ENCODE measurements at regions not wholly inside any gene's neighbourhood (a gene's known extent, or its start where the extent isn't known, plus 50 kb on each side); places are given as distances from the start of the nearest gene placed in this dataset.

- TF ChIP-seq STAT1 (IDR thresholded peaks at IDR 0.05; ENCODE audit: unreplicated experiment) (no peak), EZH2 (IDR thresholded peaks at IDR 0.05; ENCODE audit: low read depth, unreplicated experiment) (no peak), EZH2phosphoT487 (IDR thresholded peaks at IDR 0.05; ENCODE audit: unreplicated experiment) (no peak)
- TF ChIP-seq, protein P1, sequence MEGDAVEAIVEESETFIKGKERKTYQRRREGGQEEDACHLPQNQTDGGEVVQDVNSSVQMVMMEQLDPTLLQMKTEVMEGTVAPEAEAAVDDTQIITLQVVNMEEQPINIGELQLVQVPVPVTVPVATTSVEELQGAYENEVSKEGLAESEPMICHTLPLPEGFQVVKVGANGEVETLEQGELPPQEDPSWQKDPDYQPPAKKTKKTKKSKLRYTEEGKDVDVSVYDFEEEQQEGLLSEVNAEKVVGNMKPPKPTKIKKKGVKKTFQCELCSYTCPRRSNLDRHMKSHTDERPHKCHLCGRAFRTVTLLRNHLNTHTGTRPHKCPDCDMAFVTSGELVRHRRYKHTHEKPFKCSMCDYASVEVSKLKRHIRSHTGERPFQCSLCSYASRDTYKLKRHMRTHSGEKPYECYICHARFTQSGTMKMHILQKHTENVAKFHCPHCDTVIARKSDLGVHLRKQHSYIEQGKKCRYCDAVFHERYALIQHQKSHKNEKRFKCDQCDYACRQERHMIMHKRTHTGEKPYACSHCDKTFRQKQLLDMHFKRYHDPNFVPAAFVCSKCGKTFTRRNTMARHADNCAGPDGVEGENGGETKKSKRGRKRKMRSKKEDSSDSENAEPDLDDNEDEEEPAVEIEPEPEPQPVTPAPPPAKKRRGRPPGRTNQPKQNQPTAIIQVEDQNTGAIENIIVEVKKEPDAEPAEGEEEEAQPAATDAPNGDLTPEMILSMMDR (conservative IDR thresholded peaks at IDR 0.05; ENCODE audit: low read depth in 2 of 2), result no peak
Observed at GRCh38 chr5:2149195-2149539, 266.4 kb upstream of the IRX4 start (continued).

GRCh38 chr5:2148312-2149194 lies 265.8 kb upstream of the IRX4 start:
- no peak overlapping the region for H3K4me2 ChIP-seq
- Mint-ChIP-seq H3K36me3 (ENCODE audit: low read depth) (no peaks in the 10 kb centered on the region), H3K27me3 (ENCODE audit: insufficient read depth, low read depth, poor library complexity) (peaks cover 12% of the 10 kb centered on the region), H3K4me1 (peaks cover 13% of the 10 kb centered on the region), H3K9me3 (peaks cover 7% of the 10 kb centered on the region; the same call in 2 of the 3 replicates), H3K4me3 (no peak overlapping the region), H3K27ac (no peak overlapping the region)
- ATAC-seq, result no peak
- no peaks in the 10 kb centered on the region for H4K20me1 ChIP-seq (replicated peaks; ENCODE audit: insufficient read depth)
- H3F3A ChIP-seq (replicated peaks; ENCODE audit: low read depth), result no peaks in the 10 kb centered on the region
- no peak overlapping the region for H3K27ac ChIP-seq (ENCODE audit: low read depth)
- 0 out of 2 replicates have a peak overlapping the region, but pooled peaks have one; percentile 32 for H2AFZ ChIP-seq
- H3K4me1 ChIP-seq (ENCODE audit: insufficient read depth), result no peaks in the 10 kb centered on the region
- H3K9me2 ChIP-seq (ENCODE audit: insufficient read depth), result no peaks in the 10 kb centered on the region
- no peak for DNase-seq (ENCODE audit: low spot score)
- no peak overlapping the region for H3K4me3 ChIP-seq
- no peaks in the 10 kb centered on the region for H3K36me3 ChIP-seq (ENCODE audit: insufficient read depth)
- no peaks in the 10 kb centered on the region for H3K27me3 ChIP-seq (ENCODE audit: insufficient read depth)
- no peaks in the 10 kb centered on the region for H3K79me2 ChIP-seq (replicated peaks; ENCODE audit: insufficient read depth)
- TF ChIP-seq, protein P2, sequence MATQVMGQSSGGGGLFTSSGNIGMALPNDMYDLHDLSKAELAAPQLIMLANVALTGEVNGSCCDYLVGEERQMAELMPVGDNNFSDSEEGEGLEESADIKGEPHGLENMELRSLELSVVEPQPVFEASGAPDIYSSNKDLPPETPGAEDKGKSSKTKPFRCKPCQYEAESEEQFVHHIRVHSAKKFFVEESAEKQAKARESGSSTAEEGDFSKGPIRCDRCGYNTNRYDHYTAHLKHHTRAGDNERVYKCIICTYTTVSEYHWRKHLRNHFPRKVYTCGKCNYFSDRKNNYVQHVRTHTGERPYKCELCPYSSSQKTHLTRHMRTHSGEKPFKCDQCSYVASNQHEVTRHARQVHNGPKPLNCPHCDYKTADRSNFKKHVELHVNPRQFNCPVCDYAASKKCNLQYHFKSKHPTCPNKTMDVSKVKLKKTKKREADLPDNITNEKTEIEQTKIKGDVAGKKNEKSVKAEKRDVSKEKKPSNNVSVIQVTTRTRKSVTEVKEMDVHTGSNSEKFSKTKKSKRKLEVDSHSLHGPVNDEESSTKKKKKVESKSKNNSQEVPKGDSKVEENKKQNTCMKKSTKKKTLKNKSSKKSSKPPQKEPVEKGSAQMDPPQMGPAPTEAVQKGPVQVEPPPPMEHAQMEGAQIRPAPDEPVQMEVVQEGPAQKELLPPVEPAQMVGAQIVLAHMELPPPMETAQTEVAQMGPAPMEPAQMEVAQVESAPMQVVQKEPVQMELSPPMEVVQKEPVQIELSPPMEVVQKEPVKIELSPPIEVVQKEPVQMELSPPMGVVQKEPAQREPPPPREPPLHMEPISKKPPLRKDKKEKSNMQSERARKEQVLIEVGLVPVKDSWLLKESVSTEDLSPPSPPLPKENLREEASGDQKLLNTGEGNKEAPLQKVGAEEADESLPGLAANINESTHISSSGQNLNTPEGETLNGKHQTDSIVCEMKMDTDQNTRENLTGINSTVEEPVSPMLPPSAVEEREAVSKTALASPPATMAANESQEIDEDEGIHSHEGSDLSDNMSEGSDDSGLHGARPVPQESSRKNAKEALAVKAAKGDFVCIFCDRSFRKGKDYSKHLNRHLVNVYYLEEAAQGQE (IDR thresholded peaks at IDR 0.05; ENCODE audit: unreplicated experiment), result no peak
- TF ChIP-seq STAT1 (IDR thresholded peaks at IDR 0.05; ENCODE audit: unreplicated experiment), result no peak
- TF ChIP-seq ETS1 (IDR thresholded peaks at IDR 0.05), result no peak
- no peak for TF ChIP-seq EZH2phosphoT487 (IDR thresholded peaks at IDR 0.05; ENCODE audit: unreplicated experiment)
- TF ChIP-seq, protein P3, sequence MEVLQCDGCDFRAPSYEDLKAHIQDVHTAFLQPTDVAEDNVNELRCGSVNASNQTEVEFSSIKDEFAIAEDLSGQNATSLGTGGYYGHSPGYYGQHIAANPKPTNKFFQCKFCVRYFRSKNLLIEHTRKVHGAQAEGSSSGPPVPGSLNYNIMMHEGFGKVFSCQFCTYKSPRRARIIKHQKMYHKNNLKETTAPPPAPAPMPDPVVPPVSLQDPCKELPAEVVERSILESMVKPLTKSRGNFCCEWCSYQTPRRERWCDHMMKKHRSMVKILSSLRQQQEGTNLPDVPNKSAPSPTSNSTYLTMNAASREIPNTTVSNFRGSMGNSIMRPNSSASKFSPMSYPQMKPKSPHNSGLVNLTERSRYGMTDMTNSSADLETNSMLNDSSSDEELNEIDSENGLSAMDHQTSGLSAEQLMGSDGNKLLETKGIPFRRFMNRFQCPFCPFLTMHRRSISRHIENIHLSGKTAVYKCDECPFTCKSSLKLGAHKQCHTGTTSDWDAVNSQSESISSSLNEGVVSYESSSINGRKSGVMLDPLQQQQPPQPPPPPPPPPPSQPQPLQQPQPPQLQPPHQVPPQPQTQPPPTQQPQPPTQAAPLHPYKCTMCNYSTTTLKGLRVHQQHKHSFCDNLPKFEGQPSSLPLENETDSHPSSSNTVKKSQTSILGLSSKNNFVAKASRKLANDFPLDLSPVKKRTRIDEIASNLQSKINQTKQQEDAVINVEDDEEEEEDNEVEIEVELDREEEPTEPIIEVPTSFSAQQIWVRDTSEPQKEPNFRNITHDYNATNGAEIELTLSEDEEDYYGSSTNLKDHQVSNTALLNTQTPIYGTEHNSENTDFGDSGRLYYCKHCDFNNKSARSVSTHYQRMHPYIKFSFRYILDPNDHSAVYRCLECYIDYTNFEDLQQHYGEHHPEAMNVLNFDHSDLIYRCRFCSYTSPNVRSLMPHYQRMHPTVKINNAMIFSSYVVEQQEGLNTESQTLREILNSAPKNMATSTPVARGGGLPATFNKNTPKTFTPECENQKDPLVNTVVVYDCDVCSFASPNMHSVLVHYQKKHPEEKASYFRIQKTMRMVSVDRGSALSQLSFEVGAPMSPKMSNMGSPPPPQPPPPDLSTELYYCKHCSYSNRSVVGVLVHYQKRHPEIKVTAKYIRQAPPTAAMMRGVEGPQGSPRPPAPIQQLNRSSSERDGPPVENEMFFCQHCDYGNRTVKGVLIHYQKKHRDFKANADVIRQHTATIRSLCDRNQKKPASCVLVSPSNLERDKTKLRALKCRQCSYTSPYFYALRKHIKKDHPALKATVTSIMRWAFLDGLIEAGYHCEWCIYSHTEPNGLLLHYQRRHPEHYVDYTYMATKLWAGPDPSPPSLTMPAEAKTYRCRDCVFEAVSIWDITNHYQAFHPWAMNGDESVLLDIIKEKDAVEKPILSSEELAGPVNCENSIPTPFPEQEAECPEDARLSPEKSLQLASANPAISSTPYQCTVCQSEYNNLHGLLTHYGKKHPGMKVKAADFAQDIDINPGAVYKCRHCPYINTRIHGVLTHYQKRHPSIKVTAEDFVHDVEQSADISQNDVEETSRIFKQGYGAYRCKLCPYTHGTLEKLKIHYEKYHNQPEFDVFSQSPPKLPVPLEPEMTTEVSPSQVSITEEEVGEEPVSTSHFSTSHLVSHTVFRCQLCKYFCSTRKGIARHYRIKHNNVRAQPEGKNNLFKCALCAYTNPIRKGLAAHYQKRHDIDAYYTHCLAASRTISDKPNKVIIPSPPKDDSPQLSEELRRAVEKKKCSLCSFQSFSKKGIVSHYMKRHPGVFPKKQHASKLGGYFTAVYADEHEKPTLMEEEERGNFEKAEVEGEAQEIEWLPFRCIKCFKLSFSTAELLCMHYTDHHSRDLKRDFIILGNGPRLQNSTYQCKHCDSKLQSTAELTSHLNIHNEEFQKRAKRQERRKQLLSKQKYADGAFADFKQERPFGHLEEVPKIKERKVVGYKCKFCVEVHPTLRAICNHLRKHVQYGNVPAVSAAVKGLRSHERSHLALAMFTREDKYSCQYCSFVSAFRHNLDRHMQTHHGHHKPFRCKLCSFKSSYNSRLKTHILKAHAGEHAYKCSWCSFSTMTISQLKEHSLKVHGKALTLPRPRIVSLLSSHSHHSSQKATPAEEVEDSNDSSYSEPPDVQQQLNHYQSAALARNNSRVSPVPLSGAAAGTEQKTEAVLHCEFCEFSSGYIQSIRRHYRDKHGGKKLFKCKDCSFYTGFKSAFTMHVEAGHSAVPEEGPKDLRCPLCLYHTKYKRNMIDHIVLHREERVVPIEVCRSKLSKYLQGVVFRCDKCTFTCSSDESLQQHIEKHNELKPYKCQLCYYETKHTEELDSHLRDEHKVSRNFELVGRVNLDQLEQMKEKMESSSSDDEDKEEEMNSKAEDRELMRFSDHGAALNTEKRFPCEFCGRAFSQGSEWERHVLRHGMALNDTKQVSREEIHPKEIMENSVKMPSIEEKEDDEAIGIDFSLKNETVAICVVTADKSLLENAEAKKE (CRISPR knock-in tag; IDR thresholded peaks at IDR 0.05), result no peak
- TF ChIP-seq ZNF331 (CRISPR knock-in tag; IDR thresholded peaks at IDR 0.05; ENCODE audit: low read depth), result no peak

Data from GM23338 (cell line).